NCI-H345 treated with DMSO at 0.1 percent for 48 hours (cell line): ENCODE measurements at regions not wholly inside any gene's neighbourhood (a gene's known extent, or its start where the extent isn't known, plus 50 kb on each side); places are given as distances from the start of the nearest gene placed in this dataset.
"Not testable (repeated sequence)": the region's sequence is repeated elsewhere in the genome, so short reads cannot be mapped to it uniquely, and the experiment has no call there.

Experiments used
- DNase-seq: peaks from one replicate; lab custom pipeline; 2025; ENCODE audit not compliant: unreplicated experiment; lab: John Stamatoyannopoulos, UW

DNA sequence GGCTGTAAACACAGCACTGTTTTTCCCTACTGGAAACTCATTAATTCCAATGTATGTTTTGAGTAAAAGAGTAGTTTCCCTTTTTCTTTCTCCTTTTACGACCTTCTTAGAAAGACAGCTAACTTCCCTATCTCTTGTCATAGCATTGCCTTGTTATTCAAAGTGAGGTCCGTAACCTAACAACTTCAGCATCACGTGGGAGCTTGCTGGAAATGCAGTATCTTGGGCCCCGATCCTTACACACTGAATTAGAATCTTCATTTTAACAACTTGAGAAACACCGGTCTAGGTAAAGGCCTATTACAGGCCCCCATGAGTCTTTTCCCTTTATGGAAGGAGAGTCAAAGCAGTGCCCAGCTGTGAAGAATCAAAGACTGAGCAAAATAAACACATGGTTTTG lies 230.7 kb upstream of the PRKD1 start:
- DNase-seq = no peak

DNA sequence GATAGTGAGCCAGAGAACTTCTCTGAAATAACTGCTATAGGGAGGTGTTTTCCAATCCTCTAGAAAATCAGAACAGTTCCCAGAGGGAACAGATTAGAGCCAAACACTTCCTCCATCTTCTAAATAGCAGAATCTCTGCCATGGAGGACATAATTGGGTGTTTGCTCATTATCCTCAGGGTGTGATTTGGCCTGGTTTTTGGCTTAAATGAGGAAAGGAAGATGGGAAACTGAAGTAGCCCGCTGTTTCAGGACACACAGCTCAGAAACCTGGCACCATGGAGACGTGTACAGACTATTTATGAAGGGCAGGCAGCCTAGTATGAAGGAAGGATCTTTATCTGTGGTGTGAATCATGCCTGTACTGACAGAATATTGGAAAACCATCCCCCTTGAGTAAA lies 231.7 kb upstream of the PRKD1 start:
- DNase-seq = no peak

DNA sequence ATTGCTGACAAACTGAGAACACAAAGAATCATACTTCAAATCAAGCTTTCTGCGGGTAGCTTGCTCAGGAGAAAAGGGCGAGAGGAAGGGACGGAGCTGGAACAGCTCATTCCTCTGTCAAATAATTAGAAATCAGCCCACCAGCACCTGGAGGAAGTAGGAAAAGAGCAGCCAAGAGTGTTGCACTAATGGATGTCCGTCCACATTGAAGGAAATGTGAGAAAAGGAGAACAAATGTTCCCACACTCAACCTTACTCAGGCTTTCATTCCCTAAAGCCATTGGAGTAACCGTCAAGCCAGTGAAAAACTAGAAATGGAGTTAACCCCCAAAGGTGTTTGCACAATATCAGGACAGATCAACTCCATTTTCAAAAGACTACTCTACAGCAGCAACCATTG lies 233.0 kb upstream of the PRKD1 start:
- DNase-seq = no peak

DNA sequence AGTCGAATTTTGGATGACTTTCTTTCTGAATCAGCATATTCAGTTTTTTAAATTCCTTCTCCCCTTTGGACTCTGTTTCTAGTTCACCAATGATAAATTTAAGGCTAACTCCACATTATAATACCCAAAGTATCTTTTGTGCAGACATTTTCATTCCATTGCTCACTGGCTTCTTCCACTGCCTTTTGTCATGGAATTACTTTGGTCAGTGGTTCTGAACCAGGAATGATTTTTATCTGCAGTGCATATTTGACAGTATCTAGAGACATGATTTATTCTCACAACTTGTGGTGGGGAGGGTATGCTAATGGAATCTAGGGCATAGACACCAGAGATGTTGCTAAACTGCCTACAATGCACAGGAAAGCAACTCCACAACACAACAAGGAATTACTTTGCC lies 234.4 kb upstream of the PRKD1 start:
- no peak for DNase-seq

DNA sequence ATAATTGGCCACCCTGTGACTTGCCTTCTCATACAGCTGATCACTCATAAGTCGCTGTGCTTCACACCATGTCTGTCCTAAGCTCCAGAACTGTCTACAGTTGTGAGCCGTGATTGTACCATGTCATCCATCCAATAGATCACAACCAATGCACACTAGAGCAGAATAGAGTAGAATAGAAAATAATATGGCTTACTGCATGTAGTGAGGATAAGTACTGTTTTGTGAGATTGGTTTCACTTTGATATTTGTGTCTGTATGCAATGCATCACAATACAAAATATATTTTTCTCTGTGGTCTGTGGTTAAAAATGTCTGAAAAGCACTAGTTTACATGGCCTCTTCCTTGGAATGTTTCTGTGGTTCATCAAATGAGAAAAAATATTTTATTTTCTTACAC lies 237.6 kb upstream of the PRKD1 start:
- no peak for DNase-seq

DNA sequence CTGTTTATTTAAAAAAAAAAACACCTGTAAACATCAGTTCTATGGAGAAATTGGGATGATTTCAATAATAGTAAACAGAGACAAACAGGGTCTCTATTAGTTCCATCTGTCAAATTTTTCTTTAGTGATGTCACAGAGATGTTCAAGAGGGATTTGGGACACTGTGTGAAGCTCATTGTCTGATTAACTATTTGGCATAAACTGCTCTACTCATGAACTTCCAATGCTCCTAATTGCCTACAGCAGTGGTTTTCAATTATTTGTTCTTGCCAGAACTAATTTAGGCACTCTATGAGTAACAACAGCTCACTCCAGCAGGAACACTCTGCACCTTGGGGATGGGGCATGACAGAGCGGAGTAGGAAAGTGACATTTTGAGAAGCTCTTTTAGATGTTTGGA lies 250.1 kb upstream of the PRKD1 start:
- DNase-seq = no peak

DNA sequence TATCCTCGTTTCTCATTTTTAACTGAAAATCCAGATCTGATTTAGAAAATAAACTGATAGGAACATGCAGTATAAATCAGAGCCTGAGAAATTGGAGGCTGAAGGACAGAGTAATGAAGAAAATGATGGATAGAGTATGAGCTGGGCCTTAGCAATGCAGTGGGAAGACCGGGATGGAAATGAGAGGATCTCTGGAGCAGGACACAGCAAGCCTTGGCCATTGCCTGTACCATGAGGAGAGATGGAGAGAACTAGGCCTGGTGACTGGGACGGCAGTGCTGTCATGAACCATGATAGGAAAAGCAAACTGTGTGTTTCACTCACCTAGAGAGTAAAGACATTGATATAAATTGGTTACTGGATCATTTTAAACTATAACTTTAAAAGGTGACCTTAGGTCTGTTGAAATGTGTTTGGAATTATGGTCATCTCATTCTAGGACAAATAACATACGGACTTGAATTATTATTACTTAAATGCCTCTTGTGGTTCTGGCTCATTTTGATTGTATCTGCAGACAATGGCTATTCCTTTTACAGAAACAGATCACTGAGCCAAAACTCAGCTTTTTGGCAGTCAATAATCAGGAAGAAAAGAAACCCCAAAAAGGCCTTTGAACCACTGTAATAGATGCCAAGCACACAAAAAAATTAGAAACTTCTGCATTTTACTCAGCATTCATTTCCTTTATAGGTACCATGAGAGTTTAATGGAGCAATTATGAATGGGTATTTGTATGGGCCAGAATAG lies 251.9 kb upstream of the PRKD1 start:
- no peak for DNase-seq

DNA sequence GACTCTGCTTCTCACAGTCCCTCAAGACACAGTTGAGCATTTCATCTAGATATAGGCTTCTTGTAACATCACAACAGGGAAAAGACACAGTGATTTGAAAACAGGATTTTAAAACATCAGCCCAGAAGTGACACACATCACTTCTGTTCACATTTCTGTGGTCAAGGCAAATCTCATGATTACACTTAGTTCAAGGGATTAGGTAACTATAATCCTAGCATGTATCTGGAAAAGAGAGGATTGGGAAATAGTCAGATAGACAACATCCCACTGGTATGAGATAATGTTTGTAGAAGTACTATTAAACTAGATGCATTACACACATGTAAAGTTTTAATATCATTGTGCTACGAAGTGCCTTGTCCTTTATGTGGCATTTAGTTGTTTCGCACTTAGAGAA lies 252.6 kb upstream of the PRKD1 start:
- DNase-seq = no peak

DNA sequence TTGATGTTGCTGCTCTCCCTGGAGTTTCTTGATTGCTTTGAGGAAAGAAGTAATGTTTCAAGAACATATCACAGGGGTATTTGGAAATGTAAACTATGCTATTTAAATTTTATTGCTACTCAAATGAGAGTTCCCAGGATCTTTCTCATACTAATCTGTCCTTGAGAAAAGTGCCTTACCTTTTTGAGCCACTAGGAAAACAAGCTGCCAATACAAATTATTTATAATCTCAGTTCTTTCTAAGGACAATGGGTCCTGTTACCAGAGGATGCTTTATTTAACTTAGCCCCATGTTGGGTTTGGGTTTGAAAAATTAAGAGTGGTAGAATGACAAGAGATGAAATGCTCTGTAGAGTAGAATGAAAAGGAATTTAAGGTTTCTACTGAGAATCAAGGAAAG lies 258.2 kb upstream of the PRKD1 start:
- no peak for DNase-seq

DNA sequence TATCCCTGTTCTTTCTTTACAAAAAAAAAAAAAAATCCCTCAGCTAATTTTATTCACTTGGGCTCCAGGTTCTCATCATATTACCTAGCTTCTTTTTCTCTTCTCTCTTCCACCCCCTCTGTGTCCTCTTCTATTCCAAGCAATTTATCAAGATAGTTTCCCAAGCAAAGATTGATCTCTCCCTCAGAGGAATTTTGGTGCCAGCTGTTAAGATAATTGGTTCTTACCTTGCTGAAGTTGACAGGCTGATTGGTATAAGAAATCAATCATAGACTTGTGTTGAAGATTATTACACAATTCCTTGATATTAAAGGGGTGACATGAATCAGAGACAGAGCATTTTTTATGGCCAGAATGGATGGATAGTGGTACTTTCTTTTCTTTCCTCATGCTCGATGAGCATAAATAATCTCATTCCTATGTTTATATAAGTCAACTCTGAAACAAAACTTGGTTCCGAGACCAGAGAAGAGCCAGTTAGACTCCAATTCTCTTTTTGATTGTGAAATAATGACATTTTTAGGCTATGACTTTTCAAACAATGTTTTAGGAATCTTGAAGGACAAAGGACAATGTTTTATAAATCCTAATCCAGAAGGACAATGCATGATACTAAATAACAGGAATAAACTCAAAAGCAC lies 264.1 kb upstream of the PRKD1 start:
- DNase-seq = no peak

DNA sequence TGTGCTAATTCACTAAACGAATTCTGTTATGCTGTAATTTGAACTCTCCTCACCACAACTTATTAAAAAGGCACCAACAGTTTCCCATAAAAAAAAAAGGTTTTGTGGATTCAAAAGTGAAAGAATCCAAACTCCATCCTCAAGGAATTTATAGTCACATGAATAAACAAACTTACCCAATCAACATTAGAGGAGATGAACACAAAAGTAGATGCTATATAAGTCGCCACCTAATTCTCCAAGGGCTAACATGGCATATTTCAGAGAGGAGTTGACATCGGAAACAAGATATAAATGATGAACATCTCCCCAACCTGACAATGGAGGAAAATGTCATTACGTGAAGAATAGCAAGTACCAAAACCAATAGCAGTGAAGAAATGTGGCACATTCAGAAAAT lies 265.5 kb upstream of the PRKD1 start:
- DNase-seq = no peak

DNA sequence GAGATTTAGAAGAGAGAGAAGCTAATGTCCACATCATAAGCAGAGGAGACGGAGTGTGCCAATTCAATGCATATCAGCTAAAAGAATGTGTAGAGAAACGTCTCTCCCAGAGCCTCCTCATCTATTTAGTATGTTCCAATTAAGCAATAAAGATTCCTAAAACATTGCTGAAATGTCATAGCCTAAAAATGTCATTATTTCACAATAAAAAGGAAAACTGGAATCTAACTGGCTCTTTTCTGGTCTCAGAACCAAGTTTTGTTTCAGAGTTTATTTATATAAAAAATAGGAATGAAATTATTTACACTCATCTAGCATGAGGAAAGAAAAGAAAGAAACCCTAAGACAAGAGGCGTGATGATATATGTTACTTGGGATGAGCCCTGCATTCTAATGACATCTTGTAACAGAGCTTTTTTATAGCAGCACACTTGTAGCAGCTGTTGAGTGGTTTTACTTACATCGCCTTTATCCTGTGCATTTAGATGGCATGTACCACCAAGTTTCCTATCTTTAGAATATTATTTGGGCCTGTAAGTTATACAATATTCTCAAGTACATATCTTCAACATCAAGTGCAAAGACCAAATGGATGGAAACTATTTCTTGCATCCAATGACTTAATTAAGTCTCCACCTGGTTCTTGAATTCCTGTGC lies 266.3 kb upstream of the PRKD1 start:
- no peak for DNase-seq

DNA sequence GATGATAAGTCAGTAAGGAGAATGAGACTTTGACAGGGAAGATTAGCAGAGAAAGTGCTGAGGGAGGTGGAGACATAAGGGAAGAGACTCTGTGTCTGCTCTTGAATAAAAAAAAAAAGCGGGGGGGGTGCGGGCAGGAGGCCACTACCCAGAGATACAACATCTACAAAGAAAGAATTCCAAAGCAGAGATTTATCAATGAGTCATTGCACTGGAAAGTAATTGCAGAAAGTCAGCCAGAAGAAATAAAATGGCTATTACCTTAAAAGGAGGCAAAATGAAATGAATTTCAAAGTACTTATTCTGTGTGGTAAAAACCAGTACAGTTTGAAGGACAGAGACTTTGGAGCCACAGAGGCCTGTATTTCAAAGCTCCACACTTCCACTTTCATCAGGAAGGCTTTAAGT lies 267.1 kb upstream of the PRKD1 start:
- no peak for DNase-seq

DNA sequence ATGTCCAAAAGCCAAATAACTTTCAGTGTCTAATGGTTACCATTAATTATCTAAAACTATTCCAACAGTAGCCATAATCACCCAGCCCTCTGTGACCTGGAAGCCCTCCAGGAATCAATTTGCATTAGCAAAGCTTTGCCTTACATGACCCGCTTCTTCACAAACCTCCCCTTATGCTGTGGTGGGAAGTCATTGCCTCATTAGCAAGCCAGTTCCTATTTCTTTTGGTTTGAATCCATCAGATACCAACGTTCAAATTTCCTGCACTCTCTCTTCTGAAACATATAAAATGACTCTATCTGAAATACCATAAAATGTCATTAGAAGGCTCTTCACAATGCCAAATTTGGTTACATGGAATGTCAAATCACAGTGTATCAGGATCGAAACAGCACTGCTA lies 268.3 kb upstream of the PRKD1 start:
- no peak for DNase-seq

DNA sequence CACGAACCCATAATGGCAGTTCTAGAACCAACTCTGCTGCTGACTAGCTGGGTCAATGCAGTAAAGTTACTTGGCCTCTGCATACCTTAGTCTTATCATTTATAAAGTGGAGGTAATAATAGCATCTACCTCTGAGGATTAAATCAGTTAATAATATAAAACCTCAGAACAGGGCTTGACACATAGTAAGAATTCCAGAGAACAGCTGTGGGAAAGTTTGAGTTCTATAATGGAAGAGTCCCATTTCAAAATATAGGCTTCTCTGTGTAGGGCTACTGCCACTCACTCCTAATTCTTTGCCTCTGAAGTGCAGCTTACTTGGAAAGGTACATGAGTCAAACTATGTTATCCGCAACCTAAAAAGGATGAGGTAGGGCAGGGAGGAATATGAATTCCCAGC lies 269.2 kb upstream of the PRKD1 start:
- no peak for DNase-seq

DNA sequence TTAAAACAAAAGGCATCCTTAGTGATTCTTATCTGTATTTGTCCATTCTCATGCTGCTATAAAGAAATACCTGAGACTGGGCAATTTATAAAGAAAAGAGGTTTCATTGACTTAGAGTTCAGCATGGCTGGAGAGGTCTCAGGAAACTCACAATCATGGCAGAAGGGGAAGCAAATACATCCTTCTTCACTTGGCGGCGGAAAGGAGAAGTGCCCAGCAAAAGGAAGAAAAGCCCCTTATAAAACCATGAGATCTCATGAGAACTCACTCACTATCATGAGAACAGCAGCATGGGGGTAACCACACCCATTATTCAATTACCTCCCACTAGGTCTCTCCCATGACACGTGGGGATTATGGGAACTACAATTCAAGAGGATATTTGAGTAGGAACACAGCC lies 271.1 kb upstream of the PRKD1 start:
- not testable (repeated sequence) for DNase-seq

DNA sequence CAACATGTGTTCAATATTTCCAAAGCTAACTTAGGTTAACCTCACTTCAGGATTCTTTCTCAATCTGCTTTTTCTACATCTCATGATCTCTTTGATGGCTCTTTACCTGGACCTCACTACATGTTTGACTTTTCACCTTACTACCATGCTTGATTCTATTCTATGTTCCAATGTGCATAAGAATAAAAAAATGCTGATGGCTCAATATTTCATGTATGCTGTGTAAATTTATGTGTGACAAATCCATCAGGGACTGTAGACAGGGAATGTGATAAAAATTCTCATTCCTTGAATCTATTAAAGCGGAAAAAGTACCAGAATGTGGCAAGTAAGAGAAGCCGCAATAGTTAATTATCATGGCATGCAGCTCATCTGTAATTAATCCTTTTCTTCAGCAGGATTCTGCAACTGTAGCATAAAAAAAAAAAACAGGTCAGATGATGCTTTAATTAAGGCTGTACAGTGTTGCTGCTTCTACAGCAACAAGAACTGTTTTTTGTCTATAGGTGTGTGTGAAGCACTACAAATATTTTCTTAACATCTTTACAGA lies 276.9 kb upstream of the PRKD1 start:
- DNase-seq = no peak

DNA sequence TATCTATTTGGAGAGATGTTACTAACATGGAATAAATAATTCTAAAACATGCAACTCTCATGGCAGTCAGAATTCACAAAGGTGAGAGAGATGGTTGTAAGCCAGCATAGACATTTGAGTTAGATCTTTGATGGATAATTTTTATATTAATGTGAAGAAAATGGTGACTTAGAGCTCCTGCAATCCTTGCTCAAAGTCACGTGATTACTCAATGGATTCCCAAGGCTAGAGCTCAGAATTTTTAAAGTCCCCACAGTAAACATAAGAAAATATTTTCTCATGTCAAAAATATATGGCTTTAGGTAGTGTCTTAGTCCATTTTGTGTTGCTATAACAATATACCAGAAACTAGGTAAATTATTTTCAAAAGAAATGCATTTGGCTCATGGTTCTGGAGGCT lies 281.5 kb upstream of the PRKD1 start:
- DNase-seq = no peak

DNA sequence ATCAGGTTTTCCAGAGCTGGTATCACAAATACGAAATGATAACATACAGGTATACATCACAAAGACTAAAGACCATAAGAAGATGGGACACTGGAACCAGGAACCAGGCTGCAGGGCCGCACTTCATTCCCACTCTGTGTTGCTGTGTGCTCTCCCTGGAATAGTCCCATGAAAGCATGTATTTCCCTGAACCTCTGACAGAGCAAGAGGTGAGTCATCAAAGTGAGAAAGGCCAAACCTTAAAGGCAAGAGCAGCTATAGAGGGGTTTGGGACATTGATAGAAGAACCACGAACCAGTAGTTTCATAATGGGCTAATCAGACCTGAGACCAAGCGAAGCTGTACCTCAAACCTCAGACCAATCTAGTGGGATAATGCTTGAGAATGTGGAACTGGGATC lies 283.0 kb upstream of the PRKD1 start:
- no peak for DNase-seq

DNA sequence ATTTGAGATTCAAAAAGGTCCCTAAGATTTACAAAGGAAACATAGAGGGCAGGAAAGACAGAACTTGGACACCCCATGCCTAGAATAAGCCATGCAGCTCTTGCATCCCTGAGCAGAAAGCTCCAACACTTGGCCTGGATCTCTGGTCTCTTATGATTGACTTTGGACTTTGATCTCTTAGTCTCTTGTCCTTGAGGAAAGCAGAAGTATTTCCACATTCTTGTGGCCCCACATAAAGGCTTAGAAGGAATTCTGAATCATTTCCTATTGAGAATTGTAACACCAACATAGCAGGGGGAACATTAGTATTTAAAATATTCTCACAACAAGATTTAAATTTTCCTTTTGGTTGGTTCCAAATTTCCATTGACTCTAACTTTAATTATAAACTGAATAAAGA lies 283.7 kb upstream of the PRKD1 start:
- no peak for DNase-seq

DNA sequence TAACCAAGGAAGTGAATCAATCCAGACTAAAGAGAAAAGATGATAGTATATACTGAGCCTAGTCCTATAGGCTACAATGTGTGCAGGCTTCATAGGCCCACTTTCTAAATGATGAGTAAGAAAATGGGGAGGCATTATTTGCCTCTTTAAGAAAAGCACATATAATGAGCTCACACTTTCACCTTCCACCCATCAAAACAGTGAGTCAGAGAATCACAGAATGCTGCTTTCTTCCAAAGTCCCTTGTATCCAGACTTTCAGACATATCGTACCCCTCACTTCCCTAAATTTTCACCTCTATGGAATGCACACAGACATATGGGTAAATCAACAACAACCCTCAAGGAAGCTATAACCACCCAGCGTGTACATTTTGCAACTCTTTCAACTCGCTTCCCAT lies 286.4 kb upstream of the PRKD1 start:
- no peak for DNase-seq

DNA sequence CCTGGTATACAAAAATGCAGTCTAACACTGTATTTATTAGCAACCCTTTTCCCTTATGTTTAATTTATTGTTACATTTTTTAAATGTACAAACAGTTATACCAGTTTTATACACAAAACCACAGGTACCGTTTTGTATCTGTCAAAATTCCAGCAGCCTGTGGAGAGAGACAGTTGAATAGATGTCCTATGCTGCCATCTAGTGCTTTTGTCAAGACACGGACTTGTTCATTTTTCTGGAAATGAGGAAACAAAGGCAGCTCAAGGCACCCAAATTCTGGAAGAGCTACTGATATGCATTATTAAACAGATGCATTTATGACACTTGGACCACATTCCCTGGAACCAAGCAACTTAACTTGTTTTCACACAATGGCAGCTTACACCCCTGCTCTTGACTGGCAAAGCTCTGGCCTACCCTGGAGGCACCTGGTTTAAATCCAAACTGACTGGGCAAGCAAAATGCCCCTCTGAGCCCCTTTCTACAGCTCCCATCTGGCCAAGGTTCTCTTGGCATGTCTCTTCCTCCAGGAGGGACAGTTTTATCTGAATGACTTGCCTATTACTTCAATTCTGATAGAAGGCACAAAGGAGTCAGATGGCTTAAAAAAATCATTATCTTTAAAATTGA lies 286.9 kb upstream of the PRKD1 start:
- DNase-seq = peak; percentile 44
